Lower leg skin (tissue), 3 donors: ENCODE measurements at regions not wholly inside any gene's neighbourhood (a gene's known extent, or its start where the extent isn't known, plus 50 kb on each side); places are given as distances from the start of the nearest gene placed in this dataset.

Source experiments
- POLR2A ChIP-seq, 2 donors: fragments of 450-650 bp; IDR thresholded peaks; one replicate each; pipeline ENCODE4 v1.6.1; 2016 to 2017; ENCODE audit warnings: antibody characterized with exemption in 2 of 2, mild to moderate bottlenecking in 1 of 2, moderate library complexity in 1 of 2
- TF ChIP-seq, protein P1 (sequence below), 3 donors: fragments of 450-650 bp; IDR thresholded peaks; one replicate each; pipeline ENCODE4 v1.5.1; 2016; ENCODE audit warnings: antibody characterized with exemption in 3 of 3, mild to moderate bottlenecking in 3 of 3, moderate library complexity in 2 of 3

- TF ChIP-seq, protein P1, sequence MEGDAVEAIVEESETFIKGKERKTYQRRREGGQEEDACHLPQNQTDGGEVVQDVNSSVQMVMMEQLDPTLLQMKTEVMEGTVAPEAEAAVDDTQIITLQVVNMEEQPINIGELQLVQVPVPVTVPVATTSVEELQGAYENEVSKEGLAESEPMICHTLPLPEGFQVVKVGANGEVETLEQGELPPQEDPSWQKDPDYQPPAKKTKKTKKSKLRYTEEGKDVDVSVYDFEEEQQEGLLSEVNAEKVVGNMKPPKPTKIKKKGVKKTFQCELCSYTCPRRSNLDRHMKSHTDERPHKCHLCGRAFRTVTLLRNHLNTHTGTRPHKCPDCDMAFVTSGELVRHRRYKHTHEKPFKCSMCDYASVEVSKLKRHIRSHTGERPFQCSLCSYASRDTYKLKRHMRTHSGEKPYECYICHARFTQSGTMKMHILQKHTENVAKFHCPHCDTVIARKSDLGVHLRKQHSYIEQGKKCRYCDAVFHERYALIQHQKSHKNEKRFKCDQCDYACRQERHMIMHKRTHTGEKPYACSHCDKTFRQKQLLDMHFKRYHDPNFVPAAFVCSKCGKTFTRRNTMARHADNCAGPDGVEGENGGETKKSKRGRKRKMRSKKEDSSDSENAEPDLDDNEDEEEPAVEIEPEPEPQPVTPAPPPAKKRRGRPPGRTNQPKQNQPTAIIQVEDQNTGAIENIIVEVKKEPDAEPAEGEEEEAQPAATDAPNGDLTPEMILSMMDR (IDR thresholded peaks at IDR 0.05): no peak
- no peak for TF ChIP-seq POLR2A (IDR thresholded peaks at IDR 0.05)
Observed at GRCh38 chr7:15783987-15784693, 97.7 kb upstream of the MEOX2 start.
